Activated CD8-positive, alpha-beta memory T cell treated with anti-CD3 and anti-CD28 coated beads for 48 hours (primary cell): ENCODE measurements at regions not wholly inside any gene's neighbourhood (a gene's known extent, or its start where the extent isn't known, plus 50 kb on each side); places are given as distances from the start of the nearest gene placed in this dataset.

Source experiments
- DNase-seq, 3 experiments: peaks; one replicate each; pipeline ENCODE4 v3.0.0-alpha.2; 2020; ENCODE audit warnings: low read depth in 2 of 3, low spot score in 2 of 3

- DNase-seq, result no peak
Measured at GRCh38 chr5:56330167-56330566, 97.0 kb upstream of the ANKRD55 start.

- no peak for DNase-seq
Measured at GRCh38 chr5:56329652-56330051, 96.5 kb upstream of the ANKRD55 start.

- DNase-seq, result no peak
Measured at GRCh38 chr5:56328753-56329560, 95.8 kb upstream of the ANKRD55 start.

- peak in 1 of 3 experiments; percentile 52 for DNase-seq
Measured at GRCh38 chr5:56327809-56328208, 94.7 kb upstream of the ANKRD55 start.

- no peak for DNase-seq
Measured at GRCh38 chr5:56326770-56327169, 93.6 kb upstream of the ANKRD55 start.

- no peak for DNase-seq
Measured at GRCh38 chr5:56326116-56326515, 93.0 kb upstream of the ANKRD55 start.

GRCh38 chr5:56325039-56325438 lies 91.9 kb upstream of the ANKRD55 start:
- DNase-seq, result no peak

- DNase-seq, result no peak
Measured at GRCh38 chr5:56323505-56323904, 90.4 kb upstream of the ANKRD55 start.

- no peak for DNase-seq
Measured at GRCh38 chr5:56322592-56322991, 89.5 kb upstream of the ANKRD55 start.

- DNase-seq, result no peak
Measured at GRCh38 chr5:56321236-56321881, 88.2 kb upstream of the ANKRD55 start.

- DNase-seq, result no peak
Measured at GRCh38 chr5:56320686-56321085, 87.6 kb upstream of the ANKRD55 start.

- no peak for DNase-seq
Measured at GRCh38 chr5:56319526-56320181, 86.5 kb upstream of the ANKRD55 start.

- DNase-seq, result no peak
Measured at GRCh38 chr5:56317923-56318561, 84.9 kb upstream of the ANKRD55 start.

- DNase-seq, result no peak
Measured at GRCh38 chr5:56316299-56316994, 83.3 kb upstream of the ANKRD55 start.

- DNase-seq, result no peak
Measured at GRCh38 chr5:56314529-56314928, 81.4 kb upstream of the ANKRD55 start.

GRCh38 chr5:56313596-56313995 lies 80.5 kb upstream of the ANKRD55 start:
- DNase-seq, result no peak

GRCh38 chr5:56313004-56313531 lies 79.9 kb upstream of the ANKRD55 start:
- no peak for DNase-seq

GRCh38 chr5:56311306-56311905 lies 78.3 kb upstream of the ANKRD55 start:
- no peak for DNase-seq

- no peak for DNase-seq
Measured at GRCh38 chr5:56310711-56311204, 77.6 kb upstream of the ANKRD55 start.

- no peak for DNase-seq
Measured at GRCh38 chr5:56309262-56309826, 76.2 kb upstream of the ANKRD55 start.
